IMR-90 (cell line): ENCODE measurements at regions not wholly inside any gene's neighbourhood (a gene's known extent, or its start where the extent isn't known, plus 50 kb on each side); places are given as distances from the start of the nearest gene placed in this dataset.

Experiments used
- ATAC-seq: fragments of 200-7000 bp; cut with Tn5 transposase; 2 replicates; pipeline ENCODE4 v1.9.1; 2020; ENCODE audit warnings: low read depth, mild to moderate bottlenecking, moderate library complexity
- BruUV-seq: library from RNA; stranded (reverse); fragments of 400-500 nt; replicated peaks from 2 replicates; lab custom pipeline; 2021; lab: Mats Ljungman, UMichigan
- CTCF ChIA-PET: fragments of 300-600 bp; formaldehyde crosslinking; extraction: SDS; loops from one replicate; lab custom pipeline; 2021; ENCODE audit warnings: antibody characterized with exemption; lab: Yijun Ruan, JAX
- POLR2A ChIA-PET: fragments of 300-600 bp; sonication (Branson Sonifier 250); formaldehyde crosslinking; loops from one replicate; lab custom pipeline; 2022; ENCODE audit warnings: antibody characterized with exemption; ENCODE audit not compliant: unreplicated experiment; lab: Charles Lee
- DNase-seq: peaks from one replicate; pipeline ENCODE4 v3.0.0; 2013
- H2AFZ ChIP-seq: replicated peaks from 2 replicates; pipeline ENCODE3; 2013; ENCODE audit warnings: low read length, mild to moderate bottlenecking; ENCODE audit not compliant: poor library complexity
- H2AK5ac ChIP-seq: 2 replicates; pipeline ENCODE4 v1.6.1; 2013; ENCODE audit warnings: low read depth, low read length, inconsistent platforms
- H2AK9ac ChIP-seq: replicated peaks from 2 replicates; pipeline ENCODE3; 2013; ENCODE audit warnings: mild to moderate bottlenecking, low read depth, low read length, moderate library complexity; ENCODE audit not compliant: poor library complexity
- H2BK120ac ChIP-seq: 2 replicates; pipeline ENCODE4 v1.6.1; 2013; ENCODE audit warnings: low read depth, low read length, inconsistent platforms
- H2BK15ac ChIP-seq: 3 replicates; pipeline ENCODE4 v1.6.1; 2013; ENCODE audit warnings: low read depth, low read length, inconsistent platforms
- H2BK20ac ChIP-seq: 2 replicates; pipeline ENCODE4 v1.6.1; 2013; ENCODE audit warnings: low read depth, mild to moderate bottlenecking, inconsistent platforms, low read length, moderate library complexity
- H2BK5ac ChIP-seq: 2 replicates; pipeline ENCODE4 v1.6.1; 2013; ENCODE audit warnings: mild to moderate bottlenecking, low read depth, low read length, inconsistent platforms; ENCODE audit not compliant: poor library complexity, severe bottlenecking
- H3K14ac ChIP-seq: replicated peaks from 2 replicates; pipeline ENCODE4 v1.6.1; 2013; ENCODE audit warnings: low read depth, low read length, inconsistent platforms
- H3K18ac ChIP-seq: 2 replicates; pipeline ENCODE4 v1.6.1; 2013; ENCODE audit warnings: low read depth, low read length, control low read depth
- H3K23ac ChIP-seq: 2 replicates; pipeline ENCODE4 v1.6.1; 2013; ENCODE audit warnings: low read depth, low read length, inconsistent platforms
- H3K27ac ChIP-seq: 2 replicates; pipeline ENCODE4 v1.5.1; 2013; ENCODE audit warnings: mild to moderate bottlenecking, control low read depth, low read length; ENCODE audit not compliant: insufficient read depth
- H3K27me3 ChIP-seq: 2 replicates; pipeline ENCODE4 v1.6.1; 2013; ENCODE audit warnings: low read length; ENCODE audit not compliant: control insufficient read depth, insufficient read depth
- H3K36me3 ChIP-seq: 2 replicates; pipeline ENCODE4 v1.6.1; 2013; ENCODE audit warnings: low read length, mixed read lengths; ENCODE audit not compliant: control insufficient read depth, insufficient read depth
- H3K4ac ChIP-seq: 2 replicates; pipeline ENCODE4 v1.6.1; 2013; ENCODE audit warnings: low read depth, low read length, inconsistent platforms
- H3K4me1 ChIP-seq: 2 replicates; pipeline ENCODE4 v1.6.1; 2013; ENCODE audit warnings: low read length, mixed read lengths; ENCODE audit not compliant: control insufficient read depth, insufficient read depth
- H3K4me2 ChIP-seq: 2 replicates; pipeline ENCODE4 v1.6.1; 2013; ENCODE audit warnings: low read depth, mild to moderate bottlenecking, control low read depth, low read length, moderate library complexity
- H3K4me3 ChIP-seq: 2 replicates; pipeline ENCODE4 v1.5.1; 2013; ENCODE audit warnings: low read depth, mild to moderate bottlenecking, control low read depth, low read length, moderate library complexity; ENCODE audit not compliant: insufficient read depth
- H3K56ac ChIP-seq: 2 replicates; pipeline ENCODE4 v1.6.1; 2013; ENCODE audit warnings: low read length, inconsistent platforms; ENCODE audit not compliant: insufficient read depth; ENCODE audit errors: extremely low read depth
- H3K79me1 ChIP-seq, 2 experiments: 2 replicates each; pipeline ENCODE4 v1.6.1; 2013; ENCODE audit warnings: low read length in 2 of 2, inconsistent platforms in 1 of 2, low read depth in 1 of 2
- H3K9ac ChIP-seq: 2 replicates; pipeline ENCODE4 v1.6.1; 2013; ENCODE audit warnings: low read depth, low read length, control low read depth
- H3K9me1 ChIP-seq: 2 replicates; pipeline ENCODE4 v1.6.1; 2013; ENCODE audit warnings: low read length, inconsistent platforms; ENCODE audit not compliant: insufficient read depth
- H3K9me3 ChIP-seq: 2 replicates; pipeline ENCODE4 v1.6.1; 2013; ENCODE audit warnings: low read length; ENCODE audit not compliant: control insufficient read depth, insufficient read depth
- H4K20me1 ChIP-seq: 2 replicates; pipeline ENCODE4 v1.6.1; 2013; ENCODE audit warnings: low read length, inconsistent platforms; ENCODE audit not compliant: insufficient read depth
- H4K5ac ChIP-seq: 2 replicates; pipeline ENCODE4 v1.6.1; 2013; ENCODE audit warnings: mild to moderate bottlenecking, low read depth, low read length, control low read depth
- H4K8ac ChIP-seq, 2 experiments: 2 replicates each; pipeline ENCODE4 v1.6.1; 2013; ENCODE audit warnings: low read depth in 2 of 2, low read length in 2 of 2, control low read depth in 1 of 2, inconsistent platforms in 1 of 2
- H4K91ac ChIP-seq: 2 replicates; pipeline ENCODE4 v1.6.1; 2013; ENCODE audit warnings: low read depth, low read length, inconsistent platforms; ENCODE audit not compliant: insufficient read depth
- BHLHE40 ChIP-seq: fragments of 150-350 bp; IDR thresholded peaks from 2 replicates; pipeline ENCODE4 v1.6.1; 2016; ENCODE audit warnings: mild to moderate bottlenecking, low read depth, low read length
- FOS ChIP-seq: fragments of 150-350 bp; IDR thresholded peaks from 2 replicates; pipeline ENCODE4 v1.6.1; 2016; ENCODE audit warnings: low read depth, low read length
- WGBS, 2 experiments: methylation state at CpG; one replicate each; pipeline versions ENCODE4 v1.1.5 to v1.1.7; 2013; ENCODE audit warnings: missing lambda C conversion rate in 2 of 2; ENCODE audit not compliant: insufficient read length in 1 of 2; ENCODE audit errors: extremely low coverage in 2 of 2; 5-methylcytosine and 5-hydroxymethylcytosine counted together
- dilution Hi-C: fragments of 300-500 bp; cut with HindIII; formaldehyde crosslinking; loops from one replicate; pipeline ENCODE4 v1.14.3; 2018; ENCODE audit warnings: low sequenced_read_pairs; ENCODE audit not compliant: unreplicated experiment
- in situ Hi-C: fragments of 300-500 bp; cut with MboI; formaldehyde crosslinking; loops from 3 replicates; pipeline ENCODE4 v1.14.3; 2019; ENCODE audit warnings: low sequenced_read_pairs, inconsistent platforms, mixed read lengths
- intact Hi-C: fragments of 100-400 bp; cut with micrococcal nuclease; formaldehyde crosslinking; loops from 2 replicates; pipeline ENCODE4 v1.10.0; 2022

- CTCF ChIA-PET: no interaction called here
- H3K18ac ChIP-seq: no peak overlapping the region
- TF ChIP-seq BHLHE40 (no peak), FOS (0 out of 2 replicates have a peak, but pooled peaks have one; percentile 4)
- H3K27me3 ChIP-seq: peaks cover 1% of the 10 kb centered on the region; the same call in 1 of the 2 replicates
- dilution Hi-C loops: no loop called here
- no peaks in the 10 kb centered on the region for H3K9me1 ChIP-seq
- H2AK5ac ChIP-seq: no peak overlapping the region
- H4K8ac ChIP-seq: no peak overlapping the region
- no peak overlapping the region for H2BK15ac ChIP-seq
- in situ Hi-C loops: no loop called here
- H3K14ac ChIP-seq: no peak overlapping the region
- H3K27ac ChIP-seq: no peak overlapping the region
- peak overlapping the region; percentile 37 for H2AK9ac ChIP-seq
- H3K4me2 ChIP-seq: no peak overlapping the region
- no peak overlapping the region for H3K9ac ChIP-seq
- H3K36me3 ChIP-seq: no peaks in the 10 kb centered on the region
- no peak overlapping the region for H2BK20ac ChIP-seq
- no peak overlapping the region for H2BK5ac ChIP-seq
- no peak overlapping the region for H3K4ac ChIP-seq
- no peak overlapping the region for H2BK120ac ChIP-seq
- intact Hi-C loops: no loop called here
- no peaks in the 10 kb centered on the region for H3K4me1 ChIP-seq
- no peak overlapping the region for H3K56ac ChIP-seq
- H3K9me3 ChIP-seq: no peaks in the 10 kb centered on the region
- WGBS, 2 experiments: no CpG with 5 or more reads among the region's 4 CpGs
- H4K5ac ChIP-seq: no peak overlapping the region
- H4K20me1 ChIP-seq: no peaks in the 10 kb centered on the region
- DNase-seq (peak; percentile 16), ATAC-seq (no peak)
- no TSS peak for BruUV-seq
- H2AFZ ChIP-seq: peak overlapping the region; percentile 41
- H3K4me3 ChIP-seq: no peak overlapping the region
- POLR2A ChIA-PET: no interaction called here
- no peak overlapping the region for H3K23ac ChIP-seq
- no peaks in the 10 kb centered on the region for H3K79me1 ChIP-seq
- no peak overlapping the region for H4K91ac ChIP-seq
Measured at GRCh38 chr13:30061217-30061616, 210.8 kb upstream of the UBL3 start.
